ENCODE measurements at regions not wholly inside any gene's neighbourhood (a gene's known extent, or its start where the extent isn't known, plus 50 kb on each side); places are given as distances from the start of the nearest gene placed in this dataset.
A peak's percentile ranks its signal among the peaks of the same experiment; 100 is the strongest.

DNA sequence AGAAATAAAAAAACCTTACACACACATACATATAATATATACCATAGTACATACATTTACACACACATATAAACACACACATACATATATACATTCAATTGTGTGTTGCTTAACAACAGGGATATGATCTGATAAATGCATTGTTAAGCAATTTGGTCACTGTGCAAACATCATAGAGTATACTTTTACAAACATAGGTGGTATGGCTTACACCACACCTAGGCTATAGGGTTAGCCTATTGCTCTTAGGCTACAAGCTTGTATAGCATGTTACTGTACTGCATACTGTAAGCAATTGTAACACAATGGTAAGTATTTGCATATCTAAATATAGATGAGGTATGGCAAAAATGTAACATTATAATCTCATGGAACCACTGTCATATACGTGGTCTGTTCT lies 156.8 kb upstream of the ERBB4 start:
- CTCF ChIA-PET, result no interaction called here
- Histone ChIP-seq H3K27ac (ENCODE audit: low read length) (no peak overlapping the region), H3K79me2 (ENCODE audit: low read length) (no peaks in the 10 kb centered on the region), H3K9me3 (ENCODE audit: low read length) (no peaks in the 10 kb centered on the region), H3K27me3 (ENCODE audit: low read length) (no peaks in the 10 kb centered on the region), H2AFZ (ENCODE audit: low read length) (no peak overlapping the region), H3K4me2 (ENCODE audit: low read length) (0 out of 2 replicates have a peak overlapping the region, but pooled peaks have one; percentile 16), H3K9me2 (replicated peaks; ENCODE audit: low read length) (no peaks in the 10 kb centered on the region), H4K20me1 (ENCODE audit: low read length) (no peaks in the 10 kb centered on the region), H3F3A (ENCODE audit: low read length, unreplicated experiment) (no peaks in the 10 kb centered on the region), H3K9ac (ENCODE audit: low read length) (no peak overlapping the region), H3K4me1 (ENCODE audit: insufficient read depth, low read length) (peaks cover 18% of the 10 kb centered on the region), H3K4me3 (ENCODE audit: low read length) (no peak overlapping the region), H3K36me3 (ENCODE audit: low read depth, low read length) (no peaks in the 10 kb centered on the region)
- peak; percentile 72 for DNase-seq
- POLR2A ChIA-PET (ENCODE audit: unreplicated experiment), result no interaction called here
- no TSS peak for BruUV-seq (replicated peaks)
- intact Hi-C loops (cut with micrococcal nuclease), result no loop called here
- ATAC-seq, result peak; percentile 84
- TF ChIP-seq EZH2 (IDR thresholded peaks at IDR 0.05; ENCODE audit: low read length, unreplicated experiment) (no peak), EZH2phosphoT487 (IDR thresholded peaks at IDR 0.05; ENCODE audit: borderline replicate concordance, low read length) (no peak), CTCF (conservative IDR thresholded peaks at IDR 0.05; ENCODE audit: low read depth, low read length) (no peak)

GRCh38 chr2:212694398-212694797 lies 155.8 kb upstream of the ERBB4 start:
- peaks cover 18% of the 10 kb centered on the region for H3K4me1 ChIP-seq (ENCODE audit: insufficient read depth, low read length)
- CTCF ChIA-PET, result no interaction called here
- no peaks in the 10 kb centered on the region for H3K79me2 ChIP-seq (ENCODE audit: low read length)
- no peak overlapping the region for H2AFZ ChIP-seq (ENCODE audit: low read length)
- no peaks in the 10 kb centered on the region for H4K20me1 ChIP-seq (ENCODE audit: low read length)
- intact Hi-C loops (cut with micrococcal nuclease), result no loop called here
- no peak for TF ChIP-seq CTCF (conservative IDR thresholded peaks at IDR 0.05; ENCODE audit: low read depth, low read length)
- no peak for TF ChIP-seq EZH2 (IDR thresholded peaks at IDR 0.05; ENCODE audit: low read length, unreplicated experiment)
- TF ChIP-seq EZH2phosphoT487 (IDR thresholded peaks at IDR 0.05; ENCODE audit: borderline replicate concordance, low read length), result no peak
- no peaks in the 10 kb centered on the region for H3K9me3 ChIP-seq (ENCODE audit: low read length)
- DNase-seq (peak; percentile 23), ATAC-seq (peak; percentile 48)
- BruUV-seq (replicated peaks), result no TSS peak
- POLR2A ChIA-PET (ENCODE audit: unreplicated experiment), result no interaction called here
- H3K27me3 ChIP-seq (ENCODE audit: low read length), result no peaks in the 10 kb centered on the region
- no peak overlapping the region for H3K4me2 ChIP-seq (ENCODE audit: low read length)
- H3K9me2 ChIP-seq (replicated peaks; ENCODE audit: low read length), result no peaks in the 10 kb centered on the region
- H3F3A ChIP-seq (ENCODE audit: low read length, unreplicated experiment), result no peaks in the 10 kb centered on the region
- H3K4me3 ChIP-seq (ENCODE audit: low read length), result no peak overlapping the region
- no peak overlapping the region for H3K9ac ChIP-seq (ENCODE audit: low read length)
- no peaks in the 10 kb centered on the region for H3K36me3 ChIP-seq (ENCODE audit: low read depth, low read length)
- H3K27ac ChIP-seq (ENCODE audit: low read length), result no peak overlapping the region

DNA sequence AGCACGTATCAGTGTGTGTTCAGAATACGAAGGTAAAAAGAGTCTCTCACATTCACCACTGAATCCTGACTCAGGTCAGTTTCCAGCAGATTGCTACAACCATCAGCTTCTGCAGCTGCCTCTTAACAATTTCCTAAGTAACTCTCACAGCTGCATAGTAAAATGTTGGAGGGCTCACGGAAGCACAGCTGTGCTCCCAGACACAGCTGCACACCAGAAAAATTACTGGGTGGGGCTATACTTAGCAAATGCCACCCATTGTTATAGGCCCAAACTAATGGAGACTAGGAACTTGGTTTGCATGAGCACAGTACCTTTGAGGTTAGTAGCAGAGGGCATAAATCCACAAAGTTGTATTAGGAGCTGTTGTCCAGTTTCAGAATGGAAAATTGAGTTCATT lies 153.9 kb upstream of the ERBB4 start:
- Histone ChIP-seq H3K9me3 (ENCODE audit: low read length) (no peaks in the 10 kb centered on the region), H3K4me1 (ENCODE audit: insufficient read depth, low read length) (peaks cover 18% of the 10 kb centered on the region), H3K27me3 (ENCODE audit: low read length) (no peaks in the 10 kb centered on the region), H3K4me2 (ENCODE audit: low read length) (no peak overlapping the region), H3F3A (ENCODE audit: low read length, unreplicated experiment) (no peaks in the 10 kb centered on the region), H2AFZ (ENCODE audit: low read length) (no peak overlapping the region), H3K27ac (ENCODE audit: low read length) (no peak overlapping the region), H3K79me2 (ENCODE audit: low read length) (no peaks in the 10 kb centered on the region), H3K9ac (ENCODE audit: low read length) (no peak overlapping the region), H3K9me2 (replicated peaks; ENCODE audit: low read length) (no peaks in the 10 kb centered on the region), H4K20me1 (ENCODE audit: low read length) (no peaks in the 10 kb centered on the region), H3K36me3 (ENCODE audit: low read depth, low read length) (no peaks in the 10 kb centered on the region), H3K4me3 (ENCODE audit: low read length) (no peak overlapping the region)
- ChIA-PET POLR2A (ENCODE audit: unreplicated experiment) (no interaction called here), CTCF (no interaction called here)
- BruUV-seq (replicated peaks), result no TSS peak
- no peak for TF ChIP-seq CTCF (conservative IDR thresholded peaks at IDR 0.05; ENCODE audit: low read depth, low read length)
- no peak for TF ChIP-seq EZH2 (IDR thresholded peaks at IDR 0.05; ENCODE audit: low read length, unreplicated experiment)
- TF ChIP-seq EZH2phosphoT487 (IDR thresholded peaks at IDR 0.05; ENCODE audit: borderline replicate concordance, low read length), result no peak
- DNase-seq (no peak), ATAC-seq (no peak)
- intact Hi-C loops (cut with micrococcal nuclease), result no loop called here

Measured in PC-3 (cell line).